H9 (cell line): ENCODE measurements at regions not wholly inside any gene's neighbourhood (a gene's known extent, or its start where the extent isn't known, plus 50 kb on each side); places are given as distances from the start of the nearest gene placed in this dataset.

Source experiments
- DNase-seq: peaks from one replicate; pipeline ENCODE4 v3.0.0-alpha.2; 2017
- H2AFZ ChIP-seq: one replicate; pipeline ENCODE4 v1.6.1; 2013; ENCODE audit warnings: mild to moderate bottlenecking, low read length, control low read depth, moderate library complexity
- H2AK5ac ChIP-seq: 2 replicates; pipeline ENCODE4 v1.6.1; 2013; ENCODE audit warnings: low read length, control low read depth, mixed read lengths; ENCODE audit not compliant: insufficient read length
- H2BK120ac ChIP-seq: one replicate; pipeline ENCODE4 v1.6.1; 2013; ENCODE audit warnings: low read depth, mild to moderate bottlenecking, low read length, control low read depth, inconsistent platforms; ENCODE audit not compliant: poor library complexity, severe bottlenecking
- H2BK12ac ChIP-seq: 2 replicates; pipeline ENCODE4 v1.6.1; 2013; ENCODE audit warnings: low read length, control low read depth, mixed read lengths, low read depth; ENCODE audit not compliant: insufficient read length
- H2BK15ac ChIP-seq: 2 replicates; pipeline ENCODE4 v1.6.1; 2013; ENCODE audit warnings: low read depth, low read length, control low read depth
- H2BK20ac ChIP-seq: one replicate; pipeline ENCODE4 v1.6.1; 2013; ENCODE audit warnings: low read depth, mild to moderate bottlenecking, low read length, control low read depth, inconsistent platforms; ENCODE audit not compliant: poor library complexity, severe bottlenecking
- H2BK5ac ChIP-seq: 2 replicates; pipeline ENCODE4 v1.6.1; 2013; ENCODE audit warnings: low read length, control low read depth, mixed read lengths; ENCODE audit not compliant: insufficient read length
- H3K14ac ChIP-seq: 2 replicates; pipeline ENCODE4 v1.6.1; 2013; ENCODE audit warnings: low read length, control low read depth; ENCODE audit not compliant: insufficient read depth
- H3K18ac ChIP-seq: 2 replicates; pipeline ENCODE4 v1.6.1; 2013; ENCODE audit warnings: low read depth, mild to moderate bottlenecking, mixed read lengths, low read length, control low read depth; ENCODE audit not compliant: insufficient read length
- H3K23ac ChIP-seq: 2 replicates; pipeline ENCODE4 v1.6.1; 2013; ENCODE audit warnings: low read length, control low read depth, mixed read lengths, low read depth; ENCODE audit not compliant: insufficient read length
- H3K23me2 ChIP-seq: 2 replicates; pipeline ENCODE4 v1.6.1; 2013; ENCODE audit warnings: low read depth, mild to moderate bottlenecking, mixed read lengths, low read length, control low read depth; ENCODE audit not compliant: insufficient read length, poor library complexity, severe bottlenecking
- H3K27ac ChIP-seq: 2 replicates; pipeline ENCODE4 v1.5.1; 2013; ENCODE audit warnings: low read length, control low read depth, mixed read lengths, low read depth; ENCODE audit not compliant: insufficient read length
- H3K27me3 ChIP-seq: 2 replicates; pipeline ENCODE4 v1.6.1; 2013; ENCODE audit warnings: low read length, control low read depth, inconsistent platforms; ENCODE audit not compliant: insufficient read depth
- H3K4ac ChIP-seq: 2 replicates; pipeline ENCODE4 v1.6.1; 2013; ENCODE audit warnings: low read depth, mild to moderate bottlenecking, control low read depth, inconsistent platforms, low read length, moderate library complexity
- H3K4me1 ChIP-seq: 2 replicates; pipeline ENCODE4 v1.6.1; 2013; ENCODE audit warnings: low read length, control low read depth, inconsistent platforms; ENCODE audit not compliant: insufficient read depth
- H3K4me2 ChIP-seq: 2 replicates; pipeline ENCODE4 v1.6.1; 2013; ENCODE audit warnings: low read length, control low read depth, mixed read lengths; ENCODE audit not compliant: insufficient read length, insufficient read depth
- H3K56ac ChIP-seq: 2 replicates; pipeline ENCODE4 v1.6.1; 2013; ENCODE audit warnings: low read depth, mild to moderate bottlenecking, mixed read lengths, low read length, control low read depth; ENCODE audit not compliant: insufficient read length
- H3K79me1 ChIP-seq: 2 replicates; pipeline ENCODE4 v1.6.1; 2013; ENCODE audit warnings: low read depth, mild to moderate bottlenecking, moderate library complexity, low read length, control low read depth, inconsistent platforms; ENCODE audit not compliant: insufficient read depth, poor library complexity, severe bottlenecking
- H3K79me2 ChIP-seq: 2 replicates; pipeline ENCODE4 v1.6.1; 2013; ENCODE audit warnings: low read length, control low read depth, inconsistent platforms; ENCODE audit not compliant: insufficient read depth
- H3K9ac ChIP-seq: 2 replicates; pipeline ENCODE4 v1.6.1; 2013; ENCODE audit warnings: low read length, control low read depth, mixed read lengths; ENCODE audit not compliant: insufficient read length; ENCODE audit errors: extremely low read depth
- H3K9me3 ChIP-seq: one replicate; pipeline ENCODE4 v1.6.1; 2013; ENCODE audit warnings: low read depth, low read length, inconsistent platforms; ENCODE audit not compliant: control insufficient read depth
- H3T11ph ChIP-seq: one replicate; pipeline ENCODE4 v1.6.1; 2013; ENCODE audit warnings: mild to moderate bottlenecking, low read length, control low read depth, inconsistent platforms
- H4K20me1 ChIP-seq: one replicate; pipeline ENCODE4 v1.6.1; 2013; ENCODE audit not compliant: control insufficient read depth, insufficient read length, insufficient read depth
- H4K5ac ChIP-seq: 2 replicates; pipeline ENCODE4 v1.6.1; 2013; ENCODE audit warnings: low read depth, mild to moderate bottlenecking, mixed read lengths, low read length, control low read depth; ENCODE audit not compliant: insufficient read length
- H4K8ac ChIP-seq: replicated peaks from 2 replicates; pipeline ENCODE4 v1.6.1; 2013; ENCODE audit warnings: low read length, control low read depth, mixed read lengths, low read depth; ENCODE audit not compliant: insufficient read length
- H4K91ac ChIP-seq: 2 replicates; pipeline ENCODE4 v1.6.1; 2013; ENCODE audit warnings: low read depth, mild to moderate bottlenecking, moderate library complexity, mixed read lengths, low read length, control low read depth; ENCODE audit not compliant: insufficient read length
- H3K27ac Mint-ChIP-seq, 3 experiments: 2 replicates in 2 of 3; 3 replicates in 1 of 3; pipeline ENCODE4 v1.8.0; 2020 to 2021; ENCODE audit warnings: mixed read lengths in 3 of 3, mild to moderate bottlenecking in 1 of 3, moderate library complexity in 1 of 3
- H3K27me3 Mint-ChIP-seq: 2 replicates; pipeline ENCODE4 v1.8.0; 2021; ENCODE audit warnings: low read depth, mild to moderate bottlenecking, moderate library complexity, mixed read lengths
- H3K36me3 Mint-ChIP-seq, 3 experiments: 2 replicates in 2 of 3; 3 replicates in 1 of 3; pipeline ENCODE4 v1.8.0; 2020 to 2021; ENCODE audit warnings: low read depth in 3 of 3, mixed read lengths in 3 of 3; ENCODE audit not compliant: insufficient read depth in 1 of 3
- H3K4me1 Mint-ChIP-seq, 2 experiments: 2 replicates each; pipeline ENCODE4 v1.8.0; 2020; ENCODE audit warnings: mixed read lengths in 2 of 2
- H3K4me3 Mint-ChIP-seq, 2 experiments: 2 replicates in 1 of 2; 3 replicates in 1 of 2; pipeline ENCODE4 v1.8.0; 2020 to 2021; ENCODE audit warnings: mild to moderate bottlenecking in 2 of 2, mixed read lengths in 2 of 2, moderate library complexity in 1 of 2
- H3K9me3 Mint-ChIP-seq, 2 experiments: 2 replicates in 1 of 2; 3 replicates in 1 of 2; pipeline ENCODE4 v1.8.0; 2020; ENCODE audit warnings: mild to moderate bottlenecking in 2 of 2, mixed read lengths in 2 of 2, moderate library complexity in 1 of 2
- WGBS: extraction: QIAGEN DNeasy Blood & Tissue Kit; methylation state at CpG from one replicate; pipeline ENCODE4 v1.1.7; 2013; ENCODE audit warnings: missing lambda C conversion rate, low lambda C conversion rate, mixed read lengths; ENCODE audit not compliant: insufficient read length; ENCODE audit errors: extremely low coverage; 5-methylcytosine and 5-hydroxymethylcytosine counted together
- TF ChIP-seq, protein P1 (sequence below): fragments of 200-600 bp; sonication (generic); conservative IDR thresholded peaks from 3 replicates; pipeline ENCODE4 v1.8.0; 2021; ENCODE audit warnings: antibody characterized with exemption, mild to moderate bottlenecking

DNA sequence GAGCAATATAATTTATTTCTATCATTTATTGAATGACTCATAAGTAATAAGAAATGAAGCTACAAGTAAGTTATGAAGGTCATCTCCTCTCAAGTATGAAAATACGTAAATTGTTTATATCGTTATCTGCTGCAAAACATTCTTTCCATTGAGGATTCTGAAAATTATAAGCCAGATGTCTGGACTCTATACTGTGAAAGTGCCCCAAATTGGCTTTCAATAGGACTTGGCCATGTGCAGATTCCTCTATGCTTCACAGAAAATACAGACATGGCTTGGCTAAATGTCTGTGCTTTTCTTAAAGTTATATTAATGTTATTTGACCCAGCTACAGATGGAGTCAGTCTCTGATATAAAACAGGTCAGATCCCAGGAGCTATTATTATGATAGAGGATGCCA is 2109.9 kb upstream of the AGA start:
- WGBS = no CpG with 5 or more reads among the region's 2 CpGs
- H3K4me3 Mint-ChIP-seq = no peak overlapping the region
- Histone ChIP-seq H3K9me3 (no peaks in the 10 kb centered on the region), H3K18ac (no peak overlapping the region), H3K27ac (no peak overlapping the region), H2AK5ac (no peak overlapping the region), H2BK5ac (no peak overlapping the region), H3K27me3 (no peaks in the 10 kb centered on the region), H2BK20ac (no peak overlapping the region), H3K14ac (no peak overlapping the region), H3K4me1 (no peaks in the 10 kb centered on the region), H3K79me2 (no peaks in the 10 kb centered on the region), H3K4me2 (no peak overlapping the region), H3K79me1 (no peaks in the 10 kb centered on the region), H4K8ac (no peak overlapping the region), H3K23me2 (no peaks in the 10 kb centered on the region), H2BK12ac (no peak overlapping the region), H2BK15ac (no peak overlapping the region), H3T11ph (no peak overlapping the region), H3K4ac (no peak overlapping the region), H4K20me1 (no peaks in the 10 kb centered on the region), H3K56ac (no peak overlapping the region), H3K23ac (no peak overlapping the region), H2AFZ (no peak overlapping the region), H4K5ac (no peak overlapping the region), H3K9ac (no peak overlapping the region), H4K91ac (no peak overlapping the region), H2BK120ac (no peak overlapping the region)
- no peak overlapping the region for H3K27ac Mint-ChIP-seq
- no peak for DNase-seq
- TF ChIP-seq, protein P1, sequence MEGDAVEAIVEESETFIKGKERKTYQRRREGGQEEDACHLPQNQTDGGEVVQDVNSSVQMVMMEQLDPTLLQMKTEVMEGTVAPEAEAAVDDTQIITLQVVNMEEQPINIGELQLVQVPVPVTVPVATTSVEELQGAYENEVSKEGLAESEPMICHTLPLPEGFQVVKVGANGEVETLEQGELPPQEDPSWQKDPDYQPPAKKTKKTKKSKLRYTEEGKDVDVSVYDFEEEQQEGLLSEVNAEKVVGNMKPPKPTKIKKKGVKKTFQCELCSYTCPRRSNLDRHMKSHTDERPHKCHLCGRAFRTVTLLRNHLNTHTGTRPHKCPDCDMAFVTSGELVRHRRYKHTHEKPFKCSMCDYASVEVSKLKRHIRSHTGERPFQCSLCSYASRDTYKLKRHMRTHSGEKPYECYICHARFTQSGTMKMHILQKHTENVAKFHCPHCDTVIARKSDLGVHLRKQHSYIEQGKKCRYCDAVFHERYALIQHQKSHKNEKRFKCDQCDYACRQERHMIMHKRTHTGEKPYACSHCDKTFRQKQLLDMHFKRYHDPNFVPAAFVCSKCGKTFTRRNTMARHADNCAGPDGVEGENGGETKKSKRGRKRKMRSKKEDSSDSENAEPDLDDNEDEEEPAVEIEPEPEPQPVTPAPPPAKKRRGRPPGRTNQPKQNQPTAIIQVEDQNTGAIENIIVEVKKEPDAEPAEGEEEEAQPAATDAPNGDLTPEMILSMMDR = no peak
- H3K4me1 Mint-ChIP-seq = no peaks in the 10 kb centered on the region
- H3K27me3 Mint-ChIP-seq = no peaks in the 10 kb centered on the region
- H3K36me3 Mint-ChIP-seq = no peaks in the 10 kb centered on the region; a peak in 1 of 7 replicates
- peaks cover 0 to 7% of the 10 kb centered on the region in 2 experiments; a peak in 3 of 5 replicates for H3K9me3 Mint-ChIP-seq
